Sigmoid colon (tissue), 4 donors: ENCODE measurements at regions not wholly inside any gene's neighbourhood (a gene's known extent, or its start where the extent isn't known, plus 50 kb on each side); places are given as distances from the start of the nearest gene placed in this dataset.

Source experiments
- EP300 ChIP-seq, 4 donors: sonication (generic); formaldehyde crosslinking; IDR thresholded peaks; one replicate each; pipeline ENCODE4 v1.6.1; 2017; ENCODE audit warnings: antibody characterized with exemption in 4 of 4
- POLR2A ChIP-seq, 2 donors: fragments of 450-650 bp; IDR thresholded peaks; one replicate each; pipeline ENCODE4 v1.6.1; 2016; ENCODE audit warnings: antibody characterized with exemption in 2 of 2, mild to moderate bottlenecking in 2 of 2, moderate library complexity in 2 of 2
- POLR2AphosphoS5 ChIP-seq, 4 donors: sonication (generic); formaldehyde crosslinking; IDR thresholded peaks; one replicate each; pipeline ENCODE4 v1.6.1; 2017; ENCODE audit warnings: antibody characterized with exemption in 4 of 4
- TF ChIP-seq, protein P1 (sequence below), 4 experiments: fragments of 450-650 bp in 3 of 4; fragments of 200-600 bp in 1 of 4; IDR thresholded peaks; one replicate each; pipeline ENCODE4 v1.5.1; 2016 to 2019; ENCODE audit warnings: antibody characterized with exemption in 4 of 4, mild to moderate bottlenecking in 3 of 4, moderate library complexity in 2 of 4

DNA sequence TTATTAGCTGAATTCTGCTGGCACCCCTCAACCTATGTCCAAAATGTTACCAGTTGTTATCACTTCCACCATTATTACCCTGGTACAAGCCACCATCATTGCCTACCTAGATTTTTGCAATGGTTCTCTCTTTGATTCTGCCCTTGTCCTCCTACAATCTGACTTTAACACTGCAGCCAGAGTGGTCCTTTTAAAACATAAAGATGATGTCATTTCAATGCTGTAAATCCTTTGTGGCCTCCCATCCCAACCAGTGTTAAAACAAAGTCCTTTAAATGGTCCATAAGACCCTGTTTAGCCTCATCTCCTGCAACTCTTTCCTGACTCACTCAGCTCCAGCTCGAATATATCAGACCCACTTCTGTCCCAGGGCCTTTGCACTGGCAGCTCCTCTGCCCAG lies 54.9 kb upstream of the FSTL4 start:
- TF ChIP-seq POLR2AphosphoS5 (IDR thresholded peaks at IDR 0.05), result no peak
- TF ChIP-seq, protein P1, sequence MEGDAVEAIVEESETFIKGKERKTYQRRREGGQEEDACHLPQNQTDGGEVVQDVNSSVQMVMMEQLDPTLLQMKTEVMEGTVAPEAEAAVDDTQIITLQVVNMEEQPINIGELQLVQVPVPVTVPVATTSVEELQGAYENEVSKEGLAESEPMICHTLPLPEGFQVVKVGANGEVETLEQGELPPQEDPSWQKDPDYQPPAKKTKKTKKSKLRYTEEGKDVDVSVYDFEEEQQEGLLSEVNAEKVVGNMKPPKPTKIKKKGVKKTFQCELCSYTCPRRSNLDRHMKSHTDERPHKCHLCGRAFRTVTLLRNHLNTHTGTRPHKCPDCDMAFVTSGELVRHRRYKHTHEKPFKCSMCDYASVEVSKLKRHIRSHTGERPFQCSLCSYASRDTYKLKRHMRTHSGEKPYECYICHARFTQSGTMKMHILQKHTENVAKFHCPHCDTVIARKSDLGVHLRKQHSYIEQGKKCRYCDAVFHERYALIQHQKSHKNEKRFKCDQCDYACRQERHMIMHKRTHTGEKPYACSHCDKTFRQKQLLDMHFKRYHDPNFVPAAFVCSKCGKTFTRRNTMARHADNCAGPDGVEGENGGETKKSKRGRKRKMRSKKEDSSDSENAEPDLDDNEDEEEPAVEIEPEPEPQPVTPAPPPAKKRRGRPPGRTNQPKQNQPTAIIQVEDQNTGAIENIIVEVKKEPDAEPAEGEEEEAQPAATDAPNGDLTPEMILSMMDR (IDR thresholded peaks at IDR 0.05), result no peak
- no peak for TF ChIP-seq EP300 (IDR thresholded peaks at IDR 0.05)
- no peak for TF ChIP-seq POLR2A (IDR thresholded peaks at IDR 0.05)
